Pancreas (tissue), 10 donors: ENCODE measurements at regions not wholly inside any gene's neighbourhood (a gene's known extent, or its start where the extent isn't known, plus 50 kb on each side); places are given as distances from the start of the nearest gene placed in this dataset.

Experiments used
- ATAC-seq, 4 donors: fragments of 200-7000 bp; cut with Tn5 transposase; one replicate each; pipeline versions ENCODE4 v1.8.0 to v1.9.1; 2020; ENCODE audit warnings: mild to moderate bottlenecking in 4 of 4, moderate library complexity in 4 of 4
- DNase-seq, 6 donors: peaks; one replicate each; pipeline ENCODE4 v3.0.0-alpha.2; 2020
- FAIRE-seq: peaks from 2 replicates; lab custom pipeline; 2012; peaks lifted over from hg19 to GRCh38; lab: Jason Lieb, UNC
- H3K27ac ChIP-seq, 4 donors: fragments of 200-600 bp; sonication (generic); 1 replicate in 3 of 4; 2 replicates in 1 of 4; pipeline versions ENCODE4 v1.5.0 to v1.8.0; 2020
- H3K27me3 ChIP-seq, 4 donors: fragments of 200-600 bp; one replicate each; pipeline ENCODE4 v1.8.0; 2021
- H3K36me3 ChIP-seq, 3 donors: fragments of 200-600 bp; sonication (generic) in 1 of 3; one replicate each; pipeline versions ENCODE4 v1.5.0 to v1.8.0; 2020 to 2021
- H3K4me1 ChIP-seq, 3 donors: fragments of 200-600 bp; one replicate each; pipeline ENCODE4 v1.8.0; 2021
- H3K4me3 ChIP-seq, 4 donors: fragments of 200-600 bp; sonication (generic) in 2 of 4; one replicate each; pipeline versions ENCODE4 v1.5.0 to v1.8.0; 2020 to 2021
- H3K9me3 ChIP-seq, 4 donors: fragments of 200-600 bp; one replicate each; pipeline ENCODE4 v1.8.0; 2021
- CTCF ChIP-seq, 4 donors: fragments of 200-600 bp; sonication (generic) in 3 of 4; IDR thresholded peaks; one replicate each; pipeline versions ENCODE4 v1.5.0 to v1.8.0; 2021; ENCODE audit warnings: antibody characterized with exemption in 4 of 4
- WGBS, 2 donors: extraction: QIAGEN DNeasy Blood & Tissue Kit; methylation state at CpG; one replicate each; pipeline ENCODE4 v1.1.7; 2013; 5-methylcytosine and 5-hydroxymethylcytosine counted together
- intact Hi-C, 3 donors: fragments of 100-400 bp; cut with DNase I; formaldehyde crosslinking; loops; one replicate each; pipeline versions ENCODE4 v1.11.1 to v1.14.2; 2022
- donor health status: healthy with polysubstance abuse.
- donor health status: DM: no; HTN: no; CAD: no; lungs with moderate emphysema.
- donor health status: DM: no; HTN: no; CAD: no.
- donor health status: control.
- donor health status: control.
- donor health status: Bipolar disorder and iron deficiency.
- donor health status: DM: yes; HTN: yes; CAD: no.
- donor health status: DM: no; HTN: no; CAD: no.
- donor health status: DM: no; HTN: no; CAD: no.
- donor health status: DM: yes; HTN: yes; CAD: no.

- TF ChIP-seq CTCF (IDR thresholded peaks at IDR 0.05), result no peak
- 54 to 66% methylated on average over 4 of the region's 4 CpGs for WGBS, 2 donors
- H3K27ac ChIP-seq, result peak overlapping the region; percentile 26 to 74 (median 54)
- no peak overlapping the region for H3K4me3 ChIP-seq
- DNase-seq (peak in 1 of 6 donors; percentile 25), ATAC-seq (peak in 2 of 4 donors; percentile 37 to 53), FAIRE-seq (no peak)
- intact Hi-C loops, result no loop called here
- no peaks in the 10 kb centered on the region for H3K9me3 ChIP-seq
- no peaks in the 10 kb centered on the region for H3K36me3 ChIP-seq
- no peaks in the 10 kb centered on the region for H3K27me3 ChIP-seq
- H3K4me1 ChIP-seq, result peaks cover 12 to 19% (median 17%) of the 10 kb centered on the region in 3 donors
Observed at GRCh38 chr3:28139288-28139687, 102.1 kb upstream of the CMC1 start.

GRCh38 chr3:28139967-28140634, 101.3 kb upstream of the CMC1 start:
- Histone ChIP-seq H3K36me3 (no peaks in the 10 kb centered on the region), H3K27me3 (no peaks in the 10 kb centered on the region), H3K27ac (peak overlapping the region; percentile 26 to 74 (median 54)), H3K9me3 (no peaks in the 10 kb centered on the region), H3K4me3 (no peak overlapping the region), H3K4me1 (peaks cover 6 to 12% (median 9%) of the 10 kb centered on the region in 3 donors)
- WGBS, 2 donors, result 34 to 41% methylated on average over 5 of the region's 5 CpGs
- ATAC-seq, result peak; percentile 87 to 94 (median 91)
- no peak for FAIRE-seq
- no peak for DNase-seq
- intact Hi-C loops, result no loop called here
- TF ChIP-seq CTCF (IDR thresholded peaks at IDR 0.05), result no peak

GRCh38 chr3:28140664-28141063, 100.8 kb upstream of the CMC1 start:
- Histone ChIP-seq H3K4me1 (peaks cover 6 to 9% (median 9%) of the 10 kb centered on the region in 3 donors), H3K27ac (peak overlapping the region in 3 of 4 donors; percentile 26 to 56 (median 50)), H3K27me3 (no peaks in the 10 kb centered on the region), H3K36me3 (no peaks in the 10 kb centered on the region), H3K4me3 (no peak overlapping the region), H3K9me3 (no peaks in the 10 kb centered on the region)
- ATAC-seq (no peak), FAIRE-seq (no peak), DNase-seq (no peak)
- intact Hi-C loops, result no loop called here
- WGBS, 2 donors, result 50 to 59% methylated on average over 4 of the region's 4 CpGs
- no peak for TF ChIP-seq CTCF (IDR thresholded peaks at IDR 0.05)

GRCh38 chr3:28149960-28150359, 91.5 kb upstream of the CMC1 start:
- intact Hi-C loops, result no loop called here
- no peak for TF ChIP-seq CTCF (IDR thresholded peaks at IDR 0.05)
- Histone ChIP-seq H3K36me3 (no peaks in the 10 kb centered on the region), H3K4me1 (no peaks in the 10 kb centered on the region), H3K9me3 (no peaks in the 10 kb centered on the region), H3K27ac (no peak overlapping the region), H3K4me3 (no peak overlapping the region), H3K27me3 (no peaks in the 10 kb centered on the region)
- FAIRE-seq (no peak), ATAC-seq (no peak), DNase-seq (no peak)

- DNase-seq (no peak), ATAC-seq (peak in 3 of 4 donors; percentile 45 to 67 (median 62)), FAIRE-seq (peak; percentile 26)
- Histone ChIP-seq H3K4me3 (no peak overlapping the region), H3K9me3 (no peaks in the 10 kb centered on the region), H3K36me3 (no peaks in the 10 kb centered on the region), H3K27ac (no peak overlapping the region), H3K27me3 (no peaks in the 10 kb centered on the region), H3K4me1 (no peaks in the 10 kb centered on the region)
- intact Hi-C loops, result no loop called here
- no peak for TF ChIP-seq CTCF (IDR thresholded peaks at IDR 0.05)
Observed at GRCh38 chr3:28150465-28151206, 90.8 kb upstream of the CMC1 start.
